HCT116 (cell line): ENCODE measurements at regions not wholly inside any gene's neighbourhood (a gene's known extent, or its start where the extent isn't known, plus 50 kb on each side); places are given as distances from the start of the nearest gene placed in this dataset.

Experiments used
- CEBPB ChIP-seq: IDR thresholded peaks from 2 replicates; pipeline ENCODE4 v1.6.1; 2012; ENCODE audit warnings: low read depth
- ELF1 ChIP-seq: IDR thresholded peaks from 2 replicates; pipeline ENCODE4 v1.6.1; 2012; ENCODE audit warnings: low read depth, borderline replicate concordance
- EZH2 ChIP-seq: fragments of 200-600 bp; sonication (generic); IDR thresholded peaks from 2 replicates; pipeline ENCODE4 v1.6.1; 2017; ENCODE audit warnings: antibody characterized with exemption, mixed run types
- EZH2phosphoT487 ChIP-seq: fragments of 200-600 bp; IDR thresholded peaks from 2 replicates; pipeline ENCODE4 v1.6.1; 2018; ENCODE audit warnings: antibody characterized with exemption, borderline replicate concordance
- POLR2A ChIP-seq: IDR thresholded peaks from 2 replicates; pipeline ENCODE4 v1.7.0; 2011; ENCODE audit warnings: borderline replicate concordance; ENCODE audit not compliant: insufficient read depth, insufficient read length; ENCODE audit errors: extremely low read depth
- POLR2AphosphoS5 ChIP-seq: IDR thresholded peaks from 2 replicates; pipeline ENCODE4 v1.6.1; 2011; ENCODE audit warnings: mild to moderate bottlenecking, low read depth, low read length, moderate library complexity
- SP1 ChIP-seq: IDR thresholded peaks from 2 replicates; pipeline ENCODE4 v1.6.1; 2012; ENCODE audit warnings: low read depth
- SRF ChIP-seq: IDR thresholded peaks from 2 replicates; pipeline ENCODE4 v1.6.1; 2012; ENCODE audit warnings: low read depth
- YY1 ChIP-seq: IDR thresholded peaks from 2 replicates; pipeline ENCODE4 v1.6.1; 2011; ENCODE audit warnings: low read length, low read depth, moderate library complexity, mild to moderate bottlenecking; ENCODE audit not compliant: insufficient replicate concordance; ENCODE audit errors: extremely low read depth
- ZFX ChIP-seq: fragments of 450-650 bp; IDR thresholded peaks from 2 replicates; pipeline ENCODE4 v1.6.1; 2017
- TF ChIP-seq, protein P1 (sequence below), 3 experiments: fragments of 200-600 bp in 1 of 3; sonication (generic) in 1 of 3; IDR thresholded peaks in 2 of 3; conservative IDR thresholded peaks in 1 of 3; 2 replicates each; pipeline ENCODE4 v1.5.1; 2012 to 2017; ENCODE audit warnings: low read depth in 2 of 3, low read length in 2 of 3, antibody characterized with exemption in 1 of 3, borderline replicate concordance in 1 of 3, control low read depth in 1 of 3, mild to moderate bottlenecking in 1 of 3, mixed read lengths in 1 of 3, mixed run types in 1 of 3, moderate library complexity in 1 of 3; ENCODE audit not compliant: insufficient read depth in 1 of 3
- TF ChIP-seq, protein P2 (sequence below): IDR thresholded peaks from 2 replicates; pipeline ENCODE4 v1.6.1; 2011; ENCODE audit warnings: mild to moderate bottlenecking, low read length, moderate library complexity; ENCODE audit not compliant: insufficient replicate concordance; ENCODE audit errors: extremely low read depth

DNA sequence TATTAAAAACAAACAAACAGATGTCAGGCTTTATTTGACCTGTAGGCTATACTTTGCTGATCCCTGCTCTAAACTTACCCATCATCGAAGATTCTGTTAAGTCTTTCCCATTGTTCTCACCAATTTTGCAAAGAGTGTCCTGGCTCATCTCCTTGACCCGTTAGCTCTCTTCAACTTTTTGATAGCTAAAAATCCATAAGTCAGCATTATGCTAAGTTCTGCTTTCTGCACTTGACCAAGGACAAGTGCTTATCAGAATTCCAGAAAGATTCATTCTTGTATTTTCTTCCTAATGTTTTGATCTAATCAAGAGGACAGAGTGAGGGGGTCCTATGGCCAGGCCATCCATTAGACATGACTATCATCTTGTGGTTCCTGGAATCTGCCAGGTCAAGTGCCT, 503.5 kb downstream of the FUT8 start:
- TF ChIP-seq, protein P1, sequence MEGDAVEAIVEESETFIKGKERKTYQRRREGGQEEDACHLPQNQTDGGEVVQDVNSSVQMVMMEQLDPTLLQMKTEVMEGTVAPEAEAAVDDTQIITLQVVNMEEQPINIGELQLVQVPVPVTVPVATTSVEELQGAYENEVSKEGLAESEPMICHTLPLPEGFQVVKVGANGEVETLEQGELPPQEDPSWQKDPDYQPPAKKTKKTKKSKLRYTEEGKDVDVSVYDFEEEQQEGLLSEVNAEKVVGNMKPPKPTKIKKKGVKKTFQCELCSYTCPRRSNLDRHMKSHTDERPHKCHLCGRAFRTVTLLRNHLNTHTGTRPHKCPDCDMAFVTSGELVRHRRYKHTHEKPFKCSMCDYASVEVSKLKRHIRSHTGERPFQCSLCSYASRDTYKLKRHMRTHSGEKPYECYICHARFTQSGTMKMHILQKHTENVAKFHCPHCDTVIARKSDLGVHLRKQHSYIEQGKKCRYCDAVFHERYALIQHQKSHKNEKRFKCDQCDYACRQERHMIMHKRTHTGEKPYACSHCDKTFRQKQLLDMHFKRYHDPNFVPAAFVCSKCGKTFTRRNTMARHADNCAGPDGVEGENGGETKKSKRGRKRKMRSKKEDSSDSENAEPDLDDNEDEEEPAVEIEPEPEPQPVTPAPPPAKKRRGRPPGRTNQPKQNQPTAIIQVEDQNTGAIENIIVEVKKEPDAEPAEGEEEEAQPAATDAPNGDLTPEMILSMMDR (IDR thresholded peaks at IDR 0.05 in 2 of 3, conservative IDR thresholded peaks at IDR 0.05 in 1 of 3; ENCODE audit: borderline replicate concordance in 1 of 3, insufficient read depth in 1 of 3, low read depth in 2 of 3, low read length in 2 of 3) = no peak
- no peak for TF ChIP-seq EZH2
- TF ChIP-seq POLR2AphosphoS5 = no peak
- TF ChIP-seq YY1 = no peak
- TF ChIP-seq, protein P2, sequence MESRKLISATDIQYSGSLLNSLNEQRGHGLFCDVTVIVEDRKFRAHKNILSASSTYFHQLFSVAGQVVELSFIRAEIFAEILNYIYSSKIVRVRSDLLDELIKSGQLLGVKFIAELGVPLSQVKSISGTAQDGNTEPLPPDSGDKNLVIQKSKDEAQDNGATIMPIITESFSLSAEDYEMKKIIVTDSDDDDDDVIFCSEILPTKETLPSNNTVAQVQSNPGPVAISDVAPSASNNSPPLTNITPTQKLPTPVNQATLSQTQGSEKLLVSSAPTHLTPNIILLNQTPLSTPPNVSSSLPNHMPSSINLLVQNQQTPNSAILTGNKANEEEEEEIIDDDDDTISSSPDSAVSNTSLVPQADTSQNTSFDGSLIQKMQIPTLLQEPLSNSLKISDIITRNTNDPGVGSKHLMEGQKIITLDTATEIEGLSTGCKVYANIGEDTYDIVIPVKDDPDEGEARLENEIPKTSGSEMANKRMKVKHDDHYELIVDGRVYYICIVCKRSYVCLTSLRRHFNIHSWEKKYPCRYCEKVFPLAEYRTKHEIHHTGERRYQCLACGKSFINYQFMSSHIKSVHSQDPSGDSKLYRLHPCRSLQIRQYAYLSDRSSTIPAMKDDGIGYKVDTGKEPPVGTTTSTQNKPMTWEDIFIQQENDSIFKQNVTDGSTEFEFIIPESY = no peak
- TF ChIP-seq SRF = no peak
- TF ChIP-seq POLR2A = no peak
- TF ChIP-seq ELF1 = no peak
- no peak for TF ChIP-seq SP1
- TF ChIP-seq CEBPB = no peak
- no peak for TF ChIP-seq ZFX
- TF ChIP-seq EZH2phosphoT487 = no peak
